ENCODE measurements at regions not wholly inside any gene's neighbourhood (a gene's known extent, or its start where the extent isn't known, plus 50 kb on each side); places are given as distances from the start of the nearest gene placed in this dataset.
"Not testable (repeated sequence)": the region's sequence is repeated elsewhere in the genome, so short reads cannot be mapped to it uniquely, and the experiment has no call there.

- TF ChIP-seq CTCF (IDR thresholded peaks at IDR 0.05; ENCODE audit: insufficient read depth, low read length); REST (IDR thresholded peaks at IDR 0.05; ENCODE audit: insufficient replicate concordance, low read depth); POLR2AphosphoS5 (IDR thresholded peaks at IDR 0.05; ENCODE audit: low read depth): not testable (repeated sequence)
Measured at GRCh38 chr2:88978446-88978845, 287.0 kb downstream of the RPIA start.

All from HL-60 (cell line).